ENCODE measurements at regions not wholly inside any gene's neighbourhood (a gene's known extent, or its start where the extent isn't known, plus 50 kb on each side); places are given as distances from the start of the nearest gene placed in this dataset.

DNA sequence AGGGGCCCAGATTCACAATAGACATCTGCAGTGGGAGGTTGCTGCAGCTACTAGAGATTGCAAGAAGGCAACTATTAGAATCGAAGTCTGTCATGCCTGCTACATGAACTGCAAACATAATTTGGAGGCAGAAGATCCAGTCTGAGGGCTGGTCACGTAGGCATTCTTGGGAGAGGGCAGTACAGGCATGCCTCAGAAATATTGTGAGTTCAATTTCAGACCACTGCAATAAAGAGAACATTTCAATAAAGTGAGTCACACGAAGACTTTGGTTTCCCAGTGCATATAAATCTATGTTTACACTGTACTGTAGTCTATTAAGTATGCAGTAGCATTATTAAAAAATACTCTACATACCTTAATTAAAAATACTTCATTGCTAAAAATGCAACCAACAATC lies 585.8 kb upstream of the FAT1 start:
- Histone ChIP-seq H3K23me2 (ENCODE audit: low read depth, low read length) (peaks cover 2% of the 10 kb centered on the region; the same call in 1 of the 2 replicates), H3K18ac (ENCODE audit: extremely low read depth, low read length) (no peak overlapping the region), H3K9me3 (ENCODE audit: insufficient read depth in 2 of 2, low read depth in 1 of 2, low read length in 1 of 2) (no peaks in the 10 kb centered on the region), H3K36me3 (ENCODE audit: control insufficient read depth in 2 of 4, insufficient read depth in 4 of 4, low read length in 3 of 4) (no peaks in the 10 kb centered on the region; a peak in 1 of 8 replicates), H2AK5ac (ENCODE audit: low read depth, low read length) (no peak overlapping the region), H4K5ac (ENCODE audit: insufficient read length, low read depth, low read length) (no peak overlapping the region), H3K9ac (replicated peaks in 1 of 4; ENCODE audit: extremely low read depth in 1 of 4, low read depth in 3 of 4, low read length in 3 of 4) (no peak overlapping the region), H3K79me1 (ENCODE audit: low read depth, low read length) (no peaks in the 10 kb centered on the region), H2BK5ac (ENCODE audit: low read depth, low read length) (no peak overlapping the region), H3K27ac (ENCODE audit: low read depth, low read length) (no peak overlapping the region), H2BK20ac (ENCODE audit: low read length) (no peak overlapping the region), H3K79me2 (ENCODE audit: control insufficient read depth in 1 of 2, insufficient read depth in 2 of 2, low read length in 2 of 2) (no peaks in the 10 kb centered on the region), H4K91ac (replicated peaks; ENCODE audit: insufficient read length, low read length) (no peak overlapping the region), H3K27me3 (replicated peaks in 1 of 4; ENCODE audit: control insufficient read depth in 3 of 4, extremely low read depth in 1 of 4, insufficient read depth in 3 of 4, low read length in 3 of 4) (no peaks in the 10 kb centered on the region), H3K14ac (ENCODE audit: insufficient read length) (no peak overlapping the region), H3K4ac (replicated peaks; ENCODE audit: insufficient read length, low read depth, low read length) (no peak overlapping the region), H3K4me1 (replicated peaks in 1 of 4; ENCODE audit: control insufficient read depth in 3 of 4, insufficient read depth in 4 of 4, low read length in 3 of 4) (no peaks in the 10 kb centered on the region), H2BK12ac (ENCODE audit: low read depth, low read length) (no peak overlapping the region), H3K4me3 (ENCODE audit: extremely low read depth in 1 of 4, insufficient read depth in 2 of 4, low read depth in 3 of 4, low read length in 4 of 4) (no peak overlapping the region), H2BK120ac (replicated peaks; ENCODE audit: low read depth, low read length) (no peak overlapping the region), H3K23ac (ENCODE audit: insufficient read length) (no peak overlapping the region), H2AFZ (ENCODE audit: low read length) (no peak overlapping the region), H3K56ac (replicated peaks; ENCODE audit: insufficient read length, low read depth, low read length) (no peak overlapping the region), H2BK15ac (ENCODE audit: low read length) (no peak overlapping the region), H3K4me2 (ENCODE audit: insufficient read depth in 1 of 2, low read depth in 2 of 2, low read length in 2 of 2) (no peak overlapping the region), H4K8ac (ENCODE audit: extremely low read depth, insufficient read depth, low read length) (no peak overlapping the region), H4K20me1 (replicated peaks in 1 of 2; ENCODE audit: control insufficient read depth in 1 of 2, insufficient read depth in 2 of 2, low read length in 2 of 2) (no peaks in the 10 kb centered on the region)
- no peak for FAIRE-seq
- POLR2A ChIA-PET (ENCODE audit: partially characterized antibody): no interaction called here
- 89% methylated on average over 3 of the region's 3 CpGs; no CpG with 5 or more reads in 1 of the 2 experiments for WGBS, 2 experiments (ENCODE audit: extremely low coverage in 1 of 2, insufficient coverage in 1 of 2, insufficient read length in 1 of 2, insufficient replicate concordance in 2 of 2, low coverage in 1 of 2, low lambda C conversion rate in 2 of 2, missing lambda C conversion rate in 1 of 2)
- no peak for DNase-seq (ENCODE audit: low read depth in 1 of 2, low spot score in 2 of 2)
- CTCF ChIA-PET (ENCODE audit: partially characterized antibody): no interaction called here
- TF ChIP-seq ZNF274 (IDR thresholded peaks at IDR 0.05; ENCODE audit: borderline replicate concordance, extremely low read depth, low read length): no peak
- no peak for TF ChIP-seq POLR2AphosphoS5 (IDR thresholded peaks at IDR 0.05; ENCODE audit: low read depth, low read length)
- no peak for TF ChIP-seq CHD1 (IDR thresholded peaks at IDR 0.05; ENCODE audit: low read depth, low read length)
- no peak for TF ChIP-seq RNF2 (IDR thresholded peaks at IDR 0.05; ENCODE audit: borderline replicate concordance, low read depth, low read length, missing control alignments, poor library complexity, severe bottlenecking)
- no peak for TF ChIP-seq ATF2 (IDR thresholded peaks at IDR 0.05; ENCODE audit: low read length)

Data from H1 (cell line).